ENCODE measurements at regions not wholly inside any gene's neighbourhood (a gene's known extent, or its start where the extent isn't known, plus 50 kb on each side); places are given as distances from the start of the nearest gene placed in this dataset.

GRCh38 chr1:79089946-79090345 lies 83.4 kb upstream of the ADGRL4 start:
- no peak for FAIRE-seq
- no peak for TF ChIP-seq POLR2A (IDR thresholded peaks at IDR 0.05; ENCODE audit: low read depth, low read length)

DNA sequence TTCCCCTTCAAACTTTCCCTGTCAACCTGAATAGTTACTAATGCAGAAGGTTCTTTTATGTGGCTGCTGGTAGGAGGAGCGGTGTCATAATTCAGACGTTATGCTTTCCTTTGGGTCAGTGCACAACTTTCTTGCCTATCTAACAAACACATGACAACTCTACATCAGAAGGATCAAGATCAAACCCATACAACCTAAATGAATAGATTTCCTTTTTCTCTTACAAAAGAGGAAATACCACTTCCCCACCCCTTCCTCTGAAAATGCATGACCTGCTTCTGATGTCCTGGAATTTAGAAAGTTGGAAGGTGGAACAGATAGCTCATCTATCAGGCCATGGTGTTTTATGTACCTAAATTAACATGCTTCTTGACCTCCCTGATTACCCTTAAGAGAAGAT lies 75.7 kb upstream of the ADGRL4 start:
- no peak for FAIRE-seq
- no peak for TF ChIP-seq POLR2A (IDR thresholded peaks at IDR 0.05; ENCODE audit: low read depth, low read length)
- no peak for DNase-seq (ENCODE audit: insufficient read length, low spot score)

More at GRCh38 chr1:79089946-79090345, 83.4 kb upstream of the ADGRL4 start:
- DNase-seq (ENCODE audit: insufficient read length, low spot score) = no peak

GRCh38 chr1:79079770-79080169 lies 73.2 kb upstream of the ADGRL4 start:
- TF ChIP-seq POLR2A (IDR thresholded peaks at IDR 0.05; ENCODE audit: low read depth, low read length) = no peak
- peak; percentile 99 for FAIRE-seq
- peak; percentile 4 for DNase-seq (ENCODE audit: insufficient read length, low spot score)

DNA sequence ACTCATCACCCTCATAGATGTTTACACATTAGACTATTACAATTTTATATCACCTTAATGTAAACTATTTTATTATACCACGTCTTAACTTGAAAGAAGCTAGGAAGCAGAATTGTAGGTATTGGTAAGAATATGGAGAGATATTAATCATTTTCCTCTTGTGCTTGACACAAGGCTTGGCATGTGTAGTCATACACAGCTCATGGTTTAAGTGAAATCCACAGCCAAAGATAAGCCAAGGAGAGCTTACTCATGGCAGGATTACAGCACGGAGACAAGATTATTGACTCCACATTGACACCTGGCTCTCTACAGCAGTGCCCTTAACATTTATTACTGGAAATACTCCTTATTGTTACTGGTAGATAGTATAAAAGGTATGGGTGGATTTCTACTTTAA lies 68.4 kb upstream of the ADGRL4 start:
- DNase-seq (ENCODE audit: insufficient read length, low spot score) (no peak), FAIRE-seq (no peak)
- no peak for TF ChIP-seq POLR2A (IDR thresholded peaks at IDR 0.05; ENCODE audit: low read depth, low read length)

GRCh38 chr1:79069828-79070227 lies 63.3 kb upstream of the ADGRL4 start:
- TF ChIP-seq POLR2A (IDR thresholded peaks at IDR 0.05; ENCODE audit: low read depth, low read length) = no peak
- no peak for FAIRE-seq
- DNase-seq (ENCODE audit: insufficient read length, low spot score) = no peak

- DNase-seq (ENCODE audit: insufficient read length, low spot score) (no peak), FAIRE-seq (no peak)
- TF ChIP-seq POLR2A (IDR thresholded peaks at IDR 0.05; ENCODE audit: low read depth, low read length) = no peak
Observed at GRCh38 chr1:79059341-79059740, 52.8 kb upstream of the ADGRL4 start.
